ENCODE measurements at regions not wholly inside any gene's neighbourhood (a gene's known extent, or its start where the extent isn't known, plus 50 kb on each side); places are given as distances from the start of the nearest gene placed in this dataset.
A peak's percentile ranks its signal among the peaks of the same experiment; 100 is the strongest.

- DNase-seq (ENCODE audit: low spot score) = no peak
Observed at GRCh38 chr10:4196183-4196582, 411.2 kb upstream of the KLF6 start.

DNA sequence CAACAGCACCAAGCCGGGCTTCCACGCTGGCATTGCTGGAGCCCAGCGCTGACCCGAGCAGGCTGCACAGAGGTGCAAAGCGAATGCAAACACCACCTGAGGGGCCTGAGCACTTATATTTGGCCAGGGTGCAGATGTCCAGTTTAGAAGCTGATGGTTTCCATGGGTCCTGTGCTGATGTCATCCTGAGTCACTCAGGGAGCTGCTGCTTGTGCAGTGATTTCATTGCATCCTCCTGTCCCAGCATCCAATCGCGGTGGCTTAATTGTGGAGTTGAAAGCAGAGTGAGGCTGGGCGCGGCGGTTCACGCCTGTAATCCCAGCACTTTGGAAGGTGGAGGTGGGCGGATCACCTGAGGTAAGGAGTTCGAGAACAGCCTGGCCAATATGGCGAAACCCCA is 410.2 kb upstream of the KLF6 start:
- DNase-seq (ENCODE audit: low spot score) = no peak

- no peak for DNase-seq (ENCODE audit: low spot score)
Observed at GRCh38 chr10:4194231-4194630, 409.2 kb upstream of the KLF6 start.

DNA sequence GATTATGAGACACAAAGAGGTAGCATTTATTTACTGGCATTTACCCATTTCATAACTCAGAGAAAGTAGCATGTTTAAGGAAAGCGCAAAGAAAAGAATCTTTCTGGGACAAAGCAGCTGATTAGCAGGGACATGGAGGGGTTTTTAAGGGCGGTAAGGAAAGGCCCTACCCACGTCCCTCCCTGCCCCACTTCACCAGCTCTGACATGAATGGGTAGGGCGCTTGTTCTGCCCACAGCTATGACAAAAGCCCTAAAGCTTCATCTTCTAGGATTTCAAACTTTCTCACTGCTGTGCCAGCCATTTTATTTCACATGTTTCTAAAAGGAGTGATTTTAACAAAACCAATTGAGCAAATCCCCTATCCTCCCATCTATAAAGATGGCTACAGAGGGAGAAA is 406.9 kb upstream of the KLF6 start:
- no peak for DNase-seq (ENCODE audit: low spot score)

- no peak for DNase-seq (ENCODE audit: low spot score)
Observed at GRCh38 chr10:4191354-4191753, 406.3 kb upstream of the KLF6 start.

GRCh38 chr10:4190876-4191275 is 405.9 kb upstream of the KLF6 start:
- DNase-seq (ENCODE audit: low spot score) = no peak

DNA sequence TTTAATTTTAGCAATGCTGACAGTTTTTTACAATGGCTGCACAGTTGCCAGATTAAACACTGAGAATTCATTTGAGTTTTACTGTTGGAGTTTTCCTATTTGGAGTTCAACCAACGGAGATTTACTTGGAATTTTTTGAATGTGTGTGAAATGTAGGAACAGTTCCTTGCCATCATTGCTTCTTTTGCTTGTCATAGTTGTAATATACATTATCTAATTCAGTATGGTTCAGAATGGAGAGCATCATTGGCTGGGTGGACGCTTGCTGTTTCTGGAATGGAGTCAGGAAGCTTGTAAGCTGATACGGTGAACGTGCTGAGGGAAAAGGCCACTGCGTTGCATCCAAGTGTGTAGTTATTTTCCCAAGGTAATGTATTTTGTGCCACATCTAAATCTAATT is 404.3 kb upstream of the KLF6 start:
- no peak for DNase-seq (ENCODE audit: low spot score)

DNA sequence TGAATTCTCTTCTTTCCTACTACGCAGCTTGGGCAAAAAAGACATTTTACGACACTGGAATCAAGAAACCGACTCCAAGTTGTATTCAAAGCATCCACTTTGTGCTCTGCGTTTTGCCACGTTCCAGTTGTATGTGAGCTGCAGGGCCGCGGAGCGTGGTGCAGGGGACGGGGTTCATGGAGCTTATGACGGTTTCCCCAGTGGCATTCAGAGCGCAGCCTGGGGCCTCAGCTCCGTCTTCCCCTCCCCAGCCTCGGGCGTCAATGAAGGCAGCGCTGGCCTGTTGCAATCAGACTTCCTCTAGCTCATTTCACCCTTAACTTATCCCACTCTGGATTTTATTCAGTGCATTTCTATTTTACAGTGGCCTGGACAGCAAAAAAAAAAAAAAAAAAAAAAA is 403.4 kb upstream of the KLF6 start:
- no peak for DNase-seq (ENCODE audit: low spot score)

- no peak for DNase-seq (ENCODE audit: low spot score)
Observed at GRCh38 chr10:4186849-4187540, 402.0 kb upstream of the KLF6 start.

- no peak for DNase-seq (ENCODE audit: low spot score)
Observed at GRCh38 chr10:4183761-4184261, 398.8 kb upstream of the KLF6 start.

DNA sequence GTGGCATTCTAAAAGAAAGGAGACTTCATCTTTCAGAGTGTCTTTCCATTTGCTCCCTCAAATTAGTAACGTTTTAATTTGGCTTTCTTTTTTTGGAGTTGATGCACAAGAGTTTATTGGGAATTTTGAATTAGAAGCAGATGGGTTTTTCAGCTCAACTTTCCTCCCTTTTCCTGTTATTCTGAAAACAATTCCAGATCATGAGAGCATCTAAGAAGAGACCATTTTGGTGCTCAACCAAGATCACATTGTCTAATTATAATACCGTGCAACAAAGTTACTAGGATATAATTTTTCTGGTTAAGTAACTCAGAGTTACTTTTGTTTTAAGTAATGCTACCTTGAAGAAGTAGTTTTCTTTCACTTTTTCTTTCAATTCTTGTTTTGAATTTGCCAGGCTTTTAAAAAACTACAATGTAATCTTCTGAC is 396.6 kb upstream of the KLF6 start:
- no peak for DNase-seq (ENCODE audit: low spot score)

DNA sequence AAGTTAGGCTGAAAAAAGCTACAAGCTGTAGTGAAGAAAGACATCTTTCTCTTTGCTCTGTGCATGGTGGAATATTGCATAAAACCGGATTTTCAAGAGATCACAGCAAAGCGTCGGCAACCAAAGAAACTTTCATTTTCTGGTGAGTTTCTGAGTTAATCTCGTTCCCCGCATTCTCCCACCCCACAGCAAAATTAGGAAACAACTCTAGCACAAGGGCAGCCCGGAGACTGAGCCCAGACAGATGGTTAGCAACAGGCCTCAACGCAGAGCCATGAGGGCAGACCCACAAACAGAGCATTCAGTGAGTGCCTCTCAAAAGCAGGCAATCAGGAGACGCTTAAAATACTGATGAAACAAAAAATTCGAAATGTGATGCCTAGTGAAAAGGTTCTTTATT is 396.1 kb upstream of the KLF6 start:
- DNase-seq (ENCODE audit: low spot score) = no peak

- no peak for DNase-seq (ENCODE audit: low spot score)
Observed at GRCh38 chr10:4177791-4178190, 392.8 kb upstream of the KLF6 start.

DNA sequence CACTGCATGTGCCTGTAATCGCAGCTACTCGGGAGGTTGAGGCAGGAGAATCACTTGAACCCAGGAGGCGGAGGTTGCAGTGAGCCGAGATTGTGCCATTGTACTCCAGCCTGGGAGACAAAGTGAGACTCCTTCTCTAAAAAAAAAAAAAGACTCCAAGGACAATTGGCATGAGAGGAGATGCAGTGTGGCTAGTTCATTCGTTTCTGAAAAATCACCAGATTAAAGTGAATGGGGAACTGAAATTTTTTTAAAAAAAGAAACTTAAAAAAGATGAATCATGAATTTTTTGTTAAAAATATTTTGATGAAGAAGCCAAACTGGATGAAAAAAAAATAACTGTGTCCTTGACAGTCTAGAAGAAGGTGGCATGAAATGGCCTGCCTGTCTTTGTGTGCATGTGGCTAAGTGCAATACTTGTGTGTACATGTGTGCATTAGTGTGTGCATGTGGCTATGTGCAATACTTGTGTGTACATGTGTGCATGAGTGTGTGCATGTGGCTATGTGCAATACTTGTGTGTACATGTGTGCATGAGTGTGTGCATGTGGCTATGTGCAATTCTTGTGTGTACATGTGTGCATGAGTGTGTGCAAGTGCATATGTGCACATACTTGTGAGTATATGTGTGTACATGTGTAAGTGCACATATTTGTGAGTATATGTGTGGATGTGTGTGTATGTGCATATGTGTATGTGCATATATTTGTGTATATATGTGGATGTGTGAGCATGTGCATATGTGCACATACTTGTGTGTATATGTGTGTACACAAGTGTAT is 391.7 kb upstream of the KLF6 start:
- no peak for DNase-seq (ENCODE audit: low spot score)

- no peak for DNase-seq (ENCODE audit: low spot score)
Observed at GRCh38 chr10:4174197-4174596, 389.2 kb upstream of the KLF6 start.

- DNase-seq (ENCODE audit: low spot score) = no peak
Observed at GRCh38 chr10:4170633-4171314, 385.8 kb upstream of the KLF6 start.

DNA sequence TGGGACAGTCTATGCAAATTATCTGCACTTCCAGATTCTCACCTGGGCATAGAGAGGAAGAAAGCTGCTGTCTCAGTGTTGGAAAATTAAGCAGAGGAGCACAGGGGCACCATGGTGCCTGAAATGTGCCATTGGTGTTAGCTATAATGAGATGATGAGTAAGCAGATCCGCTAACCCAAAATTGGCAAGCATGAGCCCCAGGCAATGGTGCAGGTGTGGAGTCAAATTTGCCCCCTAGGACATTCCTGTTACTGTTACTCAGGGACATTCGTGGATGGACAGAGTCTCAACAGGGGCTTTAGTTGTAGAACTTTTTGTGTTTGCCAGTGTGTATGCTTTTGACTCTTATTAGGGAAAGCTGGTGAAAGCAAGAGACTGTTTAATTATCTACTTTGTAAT is 385.2 kb upstream of the KLF6 start:
- no peak for DNase-seq (ENCODE audit: low spot score)

- DNase-seq (ENCODE audit: low spot score) = no peak
Observed at GRCh38 chr10:4169448-4169847, 384.4 kb upstream of the KLF6 start.

- no peak for DNase-seq (ENCODE audit: low spot score)
Observed at GRCh38 chr10:4167216-4167615, 382.2 kb upstream of the KLF6 start.

GRCh38 chr10:4162571-4163286 is 377.7 kb upstream of the KLF6 start:
- no peak for DNase-seq (ENCODE audit: low spot score)

- DNase-seq (ENCODE audit: low spot score) = no peak
Observed at GRCh38 chr10:4159173-4159572, 374.2 kb upstream of the KLF6 start.

DNA sequence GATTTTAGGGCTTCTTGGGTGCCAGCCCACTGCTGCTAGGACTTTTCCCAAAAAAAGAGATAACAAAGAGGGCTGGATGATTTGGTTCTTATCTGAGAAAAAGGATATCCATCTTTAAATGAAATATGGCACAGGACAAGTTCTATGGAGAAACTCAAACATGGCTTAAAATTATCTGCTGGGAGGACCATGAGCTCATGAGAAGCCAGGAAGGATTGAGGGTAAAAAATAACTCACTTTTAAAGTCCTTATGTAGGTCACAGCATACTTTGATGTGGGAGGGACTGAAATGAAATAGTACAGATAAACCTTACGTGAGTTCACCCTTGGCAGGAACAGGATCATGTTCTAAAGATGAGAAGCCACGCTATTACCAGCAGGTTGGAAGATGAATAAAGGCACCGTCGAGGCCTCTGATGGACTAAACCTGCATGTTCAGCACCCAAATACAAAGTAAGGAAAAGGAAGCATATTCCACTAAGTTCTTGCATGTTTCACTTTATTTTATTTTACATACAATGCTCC is 369.2 kb upstream of the KLF6 start:
- peak; percentile 47 for DNase-seq (ENCODE audit: low spot score)
